ENCODE measurements at regions not wholly inside any gene's neighbourhood (a gene's known extent, or its start where the extent isn't known, plus 50 kb on each side); places are given as distances from the start of the nearest gene placed in this dataset.
"Not testable (repeated sequence)": the region's sequence is repeated elsewhere in the genome, so short reads cannot be mapped to it uniquely, and the experiment has no call there.

- no peak for DNase-seq
Measured at GRCh38 chr6:4651831-4652467, 124.3 kb upstream of the CDYL start.

- DNase-seq = no peak
Measured at GRCh38 chr6:4649728-4650127, 126.5 kb upstream of the CDYL start.

GRCh38 chr6:4647414-4648365 is 128.5 kb upstream of the CDYL start:
- peak in 1 of 2 donors; percentile 6 for DNase-seq

GRCh38 chr6:4645713-4646360 is 130.4 kb upstream of the CDYL start:
- no peak for DNase-seq

- no peak for DNase-seq
Measured at GRCh38 chr6:4644996-4645395, 131.2 kb upstream of the CDYL start.

- no peak for DNase-seq
Measured at GRCh38 chr6:4641461-4641860, 134.7 kb upstream of the CDYL start.

- no peak for DNase-seq
Measured at GRCh38 chr6:4640139-4640538, 136.1 kb upstream of the CDYL start.

GRCh38 chr6:4638641-4639040 is 137.6 kb upstream of the CDYL start:
- no peak for DNase-seq

GRCh38 chr6:4637691-4638433 is 138.3 kb upstream of the CDYL start:
- DNase-seq = no peak

- no peak for DNase-seq
Measured at GRCh38 chr6:4636881-4637224, 139.4 kb upstream of the CDYL start.

GRCh38 chr6:4636191-4636880 is 139.9 kb upstream of the CDYL start:
- DNase-seq = no peak

- DNase-seq = no peak
Measured at GRCh38 chr6:4635666-4636065, 140.5 kb upstream of the CDYL start.

- DNase-seq = no peak
Measured at GRCh38 chr6:4632421-4632820, 143.8 kb upstream of the CDYL start.

GRCh38 chr6:4629789-4630188 is 146.4 kb upstream of the CDYL start:
- DNase-seq = not testable (repeated sequence)

- DNase-seq = no peak
Measured at GRCh38 chr6:4625557-4625956, 150.6 kb upstream of the CDYL start.

- no peak for DNase-seq
Measured at GRCh38 chr6:4624726-4625125, 151.5 kb upstream of the CDYL start.

- no peak for DNase-seq
Measured at GRCh38 chr6:4620284-4621151, 155.7 kb upstream of the CDYL start.

GRCh38 chr6:4616311-4616710 is 159.9 kb upstream of the CDYL start:
- DNase-seq = no peak

- no peak for DNase-seq
Measured at GRCh38 chr6:4615891-4616290, 160.3 kb upstream of the CDYL start.

GRCh38 chr6:4615231-4615630 is 161.0 kb upstream of the CDYL start:
- no peak for DNase-seq

- DNase-seq = no peak
Measured at GRCh38 chr6:4614637-4615036, 161.6 kb upstream of the CDYL start.

GRCh38 chr6:4613795-4614194 is 162.4 kb upstream of the CDYL start:
- DNase-seq = no peak
